ENCODE measurements at regions not wholly inside any gene's neighbourhood (a gene's known extent, or its start where the extent isn't known, plus 50 kb on each side); places are given as distances from the start of the nearest gene placed in this dataset.

DNA sequence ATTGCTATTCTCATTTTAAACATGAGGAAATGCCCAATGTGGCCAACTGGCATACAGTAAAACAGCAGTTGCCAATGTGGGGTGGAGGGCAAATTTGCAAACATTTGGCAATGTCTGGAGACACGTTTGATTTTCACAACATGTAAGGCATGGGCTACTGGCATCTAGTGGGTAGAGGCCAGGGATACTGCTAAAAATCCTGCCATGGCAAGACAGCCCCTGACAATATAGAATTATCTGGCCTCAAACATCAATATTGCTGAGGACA is 168.6 kb downstream of the KCNE4 start:
- TF ChIP-seq ZFX (CRISPR knock-in tag; IDR thresholded peaks at IDR 0.05; ENCODE audit: low read depth) (no peak), ZKSCAN1 (IDR thresholded peaks at IDR 0.05; ENCODE audit: low read length) (no peak), NFIB (CRISPR knock-in tag; IDR thresholded peaks at IDR 0.05; ENCODE audit: borderline replicate concordance) (no peak), ZNF274 (CRISPR knock-in tag; IDR thresholded peaks at IDR 0.05) (no peak), CBX5 (CRISPR knock-in tag; IDR thresholded peaks at IDR 0.05; ENCODE audit: borderline replicate concordance) (no peak)
- TF ChIP-seq, protein P1, sequence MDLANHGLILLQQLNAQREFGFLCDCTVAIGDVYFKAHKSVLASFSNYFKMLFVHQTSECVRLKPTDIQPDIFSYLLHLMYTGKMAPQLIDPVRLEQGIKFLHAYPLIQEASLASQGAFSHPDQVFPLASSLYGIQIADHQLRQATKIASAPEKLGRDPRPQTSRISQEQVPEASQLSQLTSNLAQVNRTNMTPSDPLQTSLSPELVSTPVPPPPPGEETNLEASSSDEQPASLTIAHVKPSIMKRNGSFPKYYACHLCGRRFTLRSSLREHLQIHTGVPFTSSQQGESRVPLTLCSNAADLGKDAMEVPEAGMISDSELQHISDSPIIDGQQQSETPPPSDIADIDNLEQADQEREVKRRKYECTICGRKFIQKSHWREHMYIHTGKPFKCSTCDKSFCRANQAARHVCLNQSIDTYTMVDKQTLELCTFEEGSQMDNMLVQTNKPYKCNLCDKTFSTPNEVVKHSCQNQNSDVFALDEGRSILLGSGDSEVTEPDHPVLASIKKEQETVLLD (CRISPR knock-in tag; IDR thresholded peaks at IDR 0.05; ENCODE audit: low read depth), result no peak

All from HepG2 (cell line).